H1 (cell line): ENCODE measurements at regions not wholly inside any gene's neighbourhood (a gene's known extent, or its start where the extent isn't known, plus 50 kb on each side); places are given as distances from the start of the nearest gene placed in this dataset.

ENCODE experiments used
- CBX5 ChIP-seq: fragments of 300-800, 300-1000 bp; sonication (generic); IDR thresholded peaks from 2 replicates; pipeline ENCODE4 v1.7.1; 2016; ENCODE audit warnings: antibody characterized with exemption, low read length, low read depth
- EP300 ChIP-seq, 2 experiments: IDR thresholded peaks; 1 replicate in 1 of 2; 2 replicates in 1 of 2; pipeline ENCODE4 v1.6.1; 2011 to 2012; ENCODE audit warnings: low read depth in 2 of 2, low read length in 2 of 2, mild to moderate bottlenecking in 2 of 2, borderline replicate concordance in 1 of 2, inconsistent platforms in 1 of 2, moderate library complexity in 1 of 2
- POLR2A ChIP-seq, 2 experiments: IDR thresholded peaks; 1 replicate in 1 of 2; 2 replicates in 1 of 2; pipeline ENCODE4 v1.6.1; 2011; ENCODE audit warnings: low read depth in 2 of 2, low read length in 2 of 2, mild to moderate bottlenecking in 2 of 2; ENCODE audit errors: control extremely low read depth in 1 of 2
- POLR2AphosphoS5 ChIP-seq: IDR thresholded peaks from 2 replicates; pipeline ENCODE4 v1.6.1; 2011; ENCODE audit warnings: low read depth, low read length
- RAD21 ChIP-seq, 2 experiments: IDR thresholded peaks in 1 of 2; conservative IDR thresholded peaks in 1 of 2; 2 replicates each; pipeline ENCODE4 v1.6.1; 2011; ENCODE audit warnings: low read depth in 2 of 2, low read length in 2 of 2, improper control_type of control experiment in 1 of 2, inconsistent platforms in 1 of 2, mild to moderate bottlenecking in 1 of 2, moderate library complexity in 1 of 2
- RBBP5 ChIP-seq: IDR thresholded peaks from 2 replicates; pipeline ENCODE4 v1.7.1; 2012; ENCODE audit warnings: low read depth, mild to moderate bottlenecking, inconsistent platforms, low read length, moderate library complexity, borderline replicate concordance
- SIN3A ChIP-seq, 2 experiments: IDR thresholded peaks in 1 of 2; conservative IDR thresholded peaks in 1 of 2; 2 replicates each; pipeline ENCODE4 v1.6.1; 2011 to 2012; ENCODE audit warnings: low read length in 2 of 2, improper control_type of control experiment in 1 of 2, low read depth in 1 of 2, mild to moderate bottlenecking in 1 of 2
- SRF ChIP-seq: IDR thresholded peaks from 2 replicates; pipeline ENCODE4 v1.6.1; 2011; ENCODE audit warnings: mild to moderate bottlenecking, low read depth, low read length, moderate library complexity
- TAF1 ChIP-seq: IDR thresholded peaks from 2 replicates; pipeline ENCODE4 v1.6.1; 2011; ENCODE audit warnings: mild to moderate bottlenecking, low read depth, low read length
- YY1 ChIP-seq: IDR thresholded peaks from 2 replicates; pipeline ENCODE4 v1.6.1; 2011; ENCODE audit warnings: low read depth, mild to moderate bottlenecking, low read length
- TF ChIP-seq, protein P1 (sequence below): IDR thresholded peaks from 2 replicates; pipeline ENCODE4 v1.6.1; 2011; ENCODE audit warnings: low read depth, mild to moderate bottlenecking, low read length; ENCODE audit not compliant: insufficient read depth
- TF ChIP-seq, protein P2 (sequence below), 3 experiments: IDR thresholded peaks; 1 replicate in 2 of 3; 2 replicates in 1 of 3; pipeline versions ENCODE4 v1.5.1 to v1.6.1; 2011; ENCODE audit warnings: low read length in 3 of 3, mild to moderate bottlenecking in 3 of 3, inconsistent platforms in 2 of 3, low read depth in 1 of 3, moderate library complexity in 1 of 3; ENCODE audit not compliant: insufficient read depth in 1 of 3; ENCODE audit errors: control extremely low read depth in 1 of 3

DNA sequence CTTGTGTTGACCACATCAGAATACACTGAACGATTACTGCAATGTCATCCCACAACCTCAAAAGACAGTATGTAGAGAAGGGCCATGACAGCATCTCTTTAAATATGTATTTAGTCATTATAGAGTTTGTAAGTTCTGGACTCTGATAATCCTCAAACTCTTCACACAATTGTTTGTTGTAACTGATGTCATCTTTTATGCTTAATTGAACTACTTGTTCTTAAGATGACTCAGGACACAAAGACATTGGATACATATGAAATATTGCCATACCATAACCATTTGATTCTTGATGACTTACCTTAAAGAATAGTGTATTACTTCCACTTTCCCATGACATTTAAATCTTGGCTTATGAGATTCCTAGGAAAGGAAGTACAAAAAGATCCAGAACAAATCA lies 347.6 kb downstream of the KLF5 start:
- TF ChIP-seq EP300 (IDR thresholded peaks at IDR 0.05; ENCODE audit: borderline replicate concordance in 1 of 2, low read depth in 2 of 2, low read length in 2 of 2), result no peak
- TF ChIP-seq RAD21 (IDR thresholded peaks at IDR 0.05 in 1 of 2, conservative IDR thresholded peaks at IDR 0.05 in 1 of 2; ENCODE audit: low read depth in 2 of 2, low read length in 2 of 2), result no peak
- no peak for TF ChIP-seq POLR2AphosphoS5
- no peak for TF ChIP-seq RBBP5
- TF ChIP-seq YY1, result no peak
- TF ChIP-seq, protein P1, sequence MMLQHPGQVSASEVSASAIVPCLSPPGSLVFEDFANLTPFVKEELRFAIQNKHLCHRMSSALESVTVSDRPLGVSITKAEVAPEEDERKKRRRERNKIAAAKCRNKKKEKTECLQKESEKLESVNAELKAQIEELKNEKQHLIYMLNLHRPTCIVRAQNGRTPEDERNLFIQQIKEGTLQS, result no peak
- no peak for TF ChIP-seq SRF
- TF ChIP-seq, protein P2, sequence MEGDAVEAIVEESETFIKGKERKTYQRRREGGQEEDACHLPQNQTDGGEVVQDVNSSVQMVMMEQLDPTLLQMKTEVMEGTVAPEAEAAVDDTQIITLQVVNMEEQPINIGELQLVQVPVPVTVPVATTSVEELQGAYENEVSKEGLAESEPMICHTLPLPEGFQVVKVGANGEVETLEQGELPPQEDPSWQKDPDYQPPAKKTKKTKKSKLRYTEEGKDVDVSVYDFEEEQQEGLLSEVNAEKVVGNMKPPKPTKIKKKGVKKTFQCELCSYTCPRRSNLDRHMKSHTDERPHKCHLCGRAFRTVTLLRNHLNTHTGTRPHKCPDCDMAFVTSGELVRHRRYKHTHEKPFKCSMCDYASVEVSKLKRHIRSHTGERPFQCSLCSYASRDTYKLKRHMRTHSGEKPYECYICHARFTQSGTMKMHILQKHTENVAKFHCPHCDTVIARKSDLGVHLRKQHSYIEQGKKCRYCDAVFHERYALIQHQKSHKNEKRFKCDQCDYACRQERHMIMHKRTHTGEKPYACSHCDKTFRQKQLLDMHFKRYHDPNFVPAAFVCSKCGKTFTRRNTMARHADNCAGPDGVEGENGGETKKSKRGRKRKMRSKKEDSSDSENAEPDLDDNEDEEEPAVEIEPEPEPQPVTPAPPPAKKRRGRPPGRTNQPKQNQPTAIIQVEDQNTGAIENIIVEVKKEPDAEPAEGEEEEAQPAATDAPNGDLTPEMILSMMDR (IDR thresholded peaks at IDR 0.05; ENCODE audit: control extremely low read depth in 1 of 3, insufficient read depth in 1 of 3, low read depth in 1 of 3, low read length in 3 of 3), result no peak
- no peak for TF ChIP-seq POLR2A (IDR thresholded peaks at IDR 0.05; ENCODE audit: control extremely low read depth in 1 of 2, low read depth in 2 of 2, low read length in 2 of 2)
- TF ChIP-seq TAF1, result no peak
- no peak for TF ChIP-seq SIN3A (conservative IDR thresholded peaks at IDR 0.05 in 1 of 2, IDR thresholded peaks at IDR 0.05 in 1 of 2; ENCODE audit: low read depth in 1 of 2, low read length in 2 of 2)
- TF ChIP-seq CBX5, result no peak
